GM21423 (cell line): ENCODE measurements at regions not wholly inside any gene's neighbourhood (a gene's known extent, or its start where the extent isn't known, plus 50 kb on each side); places are given as distances from the start of the nearest gene placed in this dataset.
"Not testable (repeated sequence)": the region's sequence is repeated elsewhere in the genome, so short reads cannot be mapped to it uniquely, and the experiment has no call there.

Experiments used
- ATAC-seq: cut with Tn5 transposase; IDR thresholded peaks from one replicate; pipeline ENCODE4 v1.9.1; 2021; ENCODE audit warnings: mild to moderate bottlenecking, moderate library complexity; ENCODE audit not compliant: unreplicated experiment

GRCh38 chr13:89988206-89988605 is 1359.3 kb upstream of the MIR17HG start:
- ATAC-seq, result no peak

- ATAC-seq, result no peak
Observed at GRCh38 chr13:90003566-90003965, 1343.9 kb upstream of the MIR17HG start.

GRCh38 chr13:90008707-90009149 is 1338.8 kb upstream of the MIR17HG start:
- ATAC-seq, result no peak

GRCh38 chr13:90014038-90014437 is 1333.4 kb upstream of the MIR17HG start:
- no peak for ATAC-seq

- no peak for ATAC-seq
Observed at GRCh38 chr13:90015565-90016507, 1331.7 kb upstream of the MIR17HG start.

GRCh38 chr13:90016688-90017087 is 1330.8 kb upstream of the MIR17HG start:
- ATAC-seq, result no peak

- no peak for ATAC-seq
Observed at GRCh38 chr13:90020536-90021070, 1326.9 kb upstream of the MIR17HG start.

- ATAC-seq, result no peak
Observed at GRCh38 chr13:90027409-90027808, 1320.1 kb upstream of the MIR17HG start.

- ATAC-seq, result no peak
Observed at GRCh38 chr13:90032313-90032712, 1315.2 kb upstream of the MIR17HG start.

- ATAC-seq, result no peak
Observed at GRCh38 chr13:90032841-90033493, 1314.5 kb upstream of the MIR17HG start.

GRCh38 chr13:90039516-90039915 is 1308.0 kb upstream of the MIR17HG start:
- no peak for ATAC-seq

GRCh38 chr13:90047600-90047999 is 1299.9 kb upstream of the MIR17HG start:
- ATAC-seq, result no peak

- no peak for ATAC-seq
Observed at GRCh38 chr13:90049989-90050671, 1297.4 kb upstream of the MIR17HG start.

- no peak for ATAC-seq
Observed at GRCh38 chr13:90055121-90055520, 1292.4 kb upstream of the MIR17HG start.

GRCh38 chr13:90055760-90056159 is 1291.7 kb upstream of the MIR17HG start:
- ATAC-seq, result no peak

GRCh38 chr13:90064226-90064625 is 1283.3 kb upstream of the MIR17HG start:
- ATAC-seq, result not testable (repeated sequence)

- no peak for ATAC-seq
Observed at GRCh38 chr13:90068658-90069057, 1278.8 kb upstream of the MIR17HG start.

GRCh38 chr13:90070362-90070761 is 1277.1 kb upstream of the MIR17HG start:
- ATAC-seq, result no peak

GRCh38 chr13:90070837-90071525 is 1276.5 kb upstream of the MIR17HG start:
- no peak for ATAC-seq

GRCh38 chr13:90084684-90085290 is 1262.7 kb upstream of the MIR17HG start:
- ATAC-seq, result no peak
